GM12878 (cell line): ENCODE measurements at regions not wholly inside any gene's neighbourhood (a gene's known extent, or its start where the extent isn't known, plus 50 kb on each side); places are given as distances from the start of the nearest gene placed in this dataset.

Experiments used
- CHD2 ChIP-seq: IDR thresholded peaks from 2 replicates; pipeline ENCODE4 v1.6.1; 2011; ENCODE audit warnings: low read depth, low read length, improper control_type of control experiment, borderline replicate concordance
- CREB1 ChIP-seq: IDR thresholded peaks from 2 replicates; pipeline ENCODE4 v1.6.1; 2012; ENCODE audit warnings: low read depth, mild to moderate bottlenecking, inconsistent platforms
- CTCF ChIP-seq, 3 experiments: IDR thresholded peaks in 2 of 3; conservative IDR thresholded peaks in 1 of 3; 2 replicates each; pipeline ENCODE4 v1.5.1; 2011; ENCODE audit warnings: low read depth in 3 of 3, low read length in 3 of 3, mild to moderate bottlenecking in 3 of 3, control low read depth in 2 of 3, moderate library complexity in 2 of 3, inconsistent platforms in 1 of 3, mixed read lengths in 1 of 3; ENCODE audit not compliant: control insufficient read depth in 2 of 3, insufficient read depth in 1 of 3; ENCODE audit errors: extremely low read depth in 1 of 3
- HDAC2 ChIP-seq: fragments of 200-600 bp; sonication (generic); IDR thresholded peaks from 2 replicates; pipeline ENCODE4 v1.6.1; 2017
- NFYB ChIP-seq: IDR thresholded peaks from 2 replicates; pipeline ENCODE4 v1.6.1; 2011; ENCODE audit warnings: low read depth, mild to moderate bottlenecking, low read length, improper control_type of control experiment, moderate library complexity; ENCODE audit not compliant: insufficient read depth
- RFX5 ChIP-seq: IDR thresholded peaks from 2 replicates; pipeline ENCODE4 v1.6.1; 2011; ENCODE audit warnings: low read depth, low read length, improper control_type of control experiment
- YBX1 ChIP-seq: fragments of 450-650 bp; IDR thresholded peaks from 2 replicates; pipeline ENCODE4 v1.6.1; 2016; ENCODE audit warnings: antibody characterized with exemption

- no peak for TF ChIP-seq RFX5
- TF ChIP-seq CHD2 = no peak
- no peak for TF ChIP-seq CTCF (IDR thresholded peaks at IDR 0.05 in 2 of 3, conservative IDR thresholded peaks at IDR 0.05 in 1 of 3; ENCODE audit: control insufficient read depth in 2 of 3, extremely low read depth in 1 of 3, insufficient read depth in 1 of 3, low read depth in 3 of 3, low read length in 3 of 3)
- TF ChIP-seq CREB1 = no peak
- TF ChIP-seq NFYB = no peak
- no peak for TF ChIP-seq YBX1
- TF ChIP-seq HDAC2 = no peak
These were observed 292.9 kb downstream of the TLE3 start for GRCh38 chr15:69804786-69805185.
